Stimulated activated CD8-positive, alpha-beta memory T cell treated with anti-CD3 and anti-CD28 coated beads, Interleukin-2, amount 100 ng/mL, for 1 hour (primary cell): ENCODE measurements at regions not wholly inside any gene's neighbourhood (a gene's known extent, or its start where the extent isn't known, plus 50 kb on each side); places are given as distances from the start of the nearest gene placed in this dataset.

Experiments used
- DNase-seq, 2 donors: peaks; one replicate each; pipeline ENCODE4 v3.0.0-alpha.2; 2020; ENCODE audit warnings: low read depth in 2 of 2

DNA sequence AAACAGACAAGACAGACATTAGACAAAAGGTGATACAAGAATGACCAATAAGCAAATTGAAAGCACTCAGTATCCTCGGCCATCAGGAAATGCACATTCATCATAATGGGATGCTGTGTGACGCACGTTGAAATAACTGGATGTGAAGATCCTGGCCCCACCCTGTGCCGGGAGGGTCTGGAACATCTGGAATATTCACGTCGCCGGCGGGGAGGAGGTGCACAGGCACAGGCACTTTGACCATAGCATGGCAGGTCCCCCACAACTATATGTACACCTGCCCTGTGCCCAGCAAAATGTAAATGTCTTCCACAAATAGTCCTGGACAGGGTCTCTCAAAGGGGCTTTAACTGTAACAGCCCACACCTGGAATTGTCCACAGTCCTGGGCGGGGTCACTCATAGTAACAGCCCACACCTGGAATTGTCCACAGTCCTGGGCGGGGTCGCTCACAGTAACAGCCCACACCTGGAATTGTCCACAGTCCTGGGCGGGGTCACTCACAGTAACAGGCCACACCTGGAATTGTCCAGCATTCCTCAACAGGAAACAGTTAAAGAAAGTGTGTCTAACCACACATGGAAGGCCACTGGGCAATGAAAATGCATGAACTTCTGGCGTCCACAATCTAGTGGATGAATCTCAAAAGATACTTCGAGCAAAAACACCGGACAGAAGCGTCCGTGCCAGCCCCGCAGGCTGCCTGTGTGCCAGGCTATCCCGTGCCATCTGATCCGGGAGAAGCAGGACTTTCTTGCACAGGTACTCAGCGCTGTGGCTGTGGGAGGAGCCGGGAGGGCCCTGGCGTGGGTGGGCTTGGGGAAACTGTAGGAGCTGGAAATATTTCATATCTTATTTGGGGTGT lies 113.4 kb downstream of the RTP5 start:
- no peak for DNase-seq

DNA sequence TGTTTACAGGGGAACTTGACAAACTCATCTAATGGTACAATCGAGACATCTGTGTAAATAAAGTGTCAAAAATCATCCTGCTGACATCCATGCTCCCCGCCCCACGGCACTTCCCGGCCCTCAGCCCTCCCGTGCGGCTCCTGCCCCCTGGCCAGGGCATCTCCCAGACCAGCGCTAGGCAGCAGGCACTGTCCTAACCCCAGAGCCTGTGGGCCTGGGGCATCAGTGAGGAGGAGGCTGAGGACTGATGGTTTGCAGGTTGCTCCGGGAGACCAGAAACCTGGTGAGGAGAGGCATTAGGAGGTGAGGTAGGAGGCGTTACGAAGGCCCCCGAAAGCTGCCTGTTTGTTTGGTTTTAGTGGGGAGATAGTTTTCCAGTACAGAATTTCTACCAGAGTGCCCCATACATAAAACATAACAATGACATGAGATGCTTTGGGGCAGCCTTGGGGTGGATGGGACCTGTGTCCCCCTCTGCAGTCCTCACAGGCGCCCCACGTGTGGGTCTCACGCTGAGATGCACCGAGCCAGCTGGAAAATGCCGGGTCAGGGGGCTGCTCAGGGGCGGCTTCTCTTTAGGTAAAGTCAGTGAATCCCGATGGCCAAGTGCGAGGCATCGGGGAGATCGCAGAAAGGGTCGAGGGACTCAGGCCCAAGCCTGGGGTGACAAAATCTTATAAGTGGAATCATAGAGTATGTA lies 114.2 kb downstream of the RTP5 start:
- DNase-seq, result no peak

- no peak for DNase-seq
These were observed 114.7 kb downstream of the RTP5 start for GRCh38 chr2:241984271-241984655.

DNA sequence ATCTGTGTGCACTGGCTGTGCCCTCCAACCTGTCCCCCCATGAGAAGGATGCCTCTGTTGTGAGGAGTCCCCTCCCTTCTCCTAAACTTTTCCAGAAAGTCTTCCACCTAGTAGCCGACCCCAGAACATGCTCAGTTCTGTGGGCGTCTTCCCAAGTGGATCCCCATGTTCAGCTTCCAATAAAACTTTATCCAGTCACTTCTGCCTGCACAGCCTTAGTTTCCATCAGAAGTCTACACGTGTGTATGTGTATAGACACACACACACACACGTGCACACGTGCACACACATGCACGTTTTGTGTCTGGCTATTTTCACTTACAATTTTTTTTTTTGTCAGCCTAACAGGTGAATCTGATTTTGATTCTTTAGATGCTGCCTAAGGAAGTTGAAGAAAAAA lies 115.1 kb downstream of the RTP5 start:
- DNase-seq, result no peak

GRCh38 chr2:241985161-241985985 lies 115.8 kb downstream of the RTP5 start:
- DNase-seq, result peak; percentile 11 to 44

DNA sequence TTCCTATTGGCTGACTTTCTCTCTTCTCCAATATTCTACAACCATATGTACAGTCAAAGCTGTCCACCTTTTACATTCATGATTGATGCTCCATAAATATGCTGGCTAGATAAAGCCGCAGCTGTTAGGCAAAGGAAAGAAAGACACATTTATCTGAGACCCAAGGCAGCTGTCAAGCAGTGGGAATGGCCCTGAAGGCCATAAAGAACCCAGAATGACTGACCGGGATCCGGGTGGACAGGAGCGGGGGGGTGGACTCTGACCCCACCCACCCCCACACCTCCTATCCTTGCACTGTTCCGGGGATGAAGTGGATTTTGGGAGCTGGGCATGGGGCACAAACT lies 116.4 kb downstream of the RTP5 start:
- DNase-seq, result no peak

GRCh38 chr2:241986836-241987641 lies 117.5 kb downstream of the RTP5 start:
- DNase-seq, result no peak

GRCh38 chr2:241987726-241988125 lies 118.2 kb downstream of the RTP5 start:
- DNase-seq, result no peak

- DNase-seq, result no peak
These were observed 118.6 kb downstream of the RTP5 start for GRCh38 chr2:241988146-241988545.

DNA sequence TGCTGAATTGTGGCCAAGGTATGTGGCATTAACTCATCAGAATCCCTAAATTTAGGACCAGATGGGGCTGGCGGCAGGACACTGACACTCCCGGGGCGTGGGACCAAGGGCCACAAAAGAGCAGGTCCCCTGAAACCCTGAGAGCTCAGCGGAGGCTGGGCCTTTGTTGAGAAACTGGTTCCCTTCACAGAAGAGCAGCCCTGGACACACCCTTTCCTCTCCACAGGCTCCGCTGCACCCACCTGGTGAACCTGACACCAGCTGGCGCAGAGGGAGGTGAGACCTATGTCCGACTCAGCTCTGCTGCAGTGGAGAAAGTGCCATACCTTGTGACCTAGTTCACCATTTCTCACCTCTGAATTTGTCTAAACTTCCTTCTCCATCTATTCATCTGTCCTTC lies 119.5 kb downstream of the RTP5 start:
- DNase-seq, result no peak

DNA sequence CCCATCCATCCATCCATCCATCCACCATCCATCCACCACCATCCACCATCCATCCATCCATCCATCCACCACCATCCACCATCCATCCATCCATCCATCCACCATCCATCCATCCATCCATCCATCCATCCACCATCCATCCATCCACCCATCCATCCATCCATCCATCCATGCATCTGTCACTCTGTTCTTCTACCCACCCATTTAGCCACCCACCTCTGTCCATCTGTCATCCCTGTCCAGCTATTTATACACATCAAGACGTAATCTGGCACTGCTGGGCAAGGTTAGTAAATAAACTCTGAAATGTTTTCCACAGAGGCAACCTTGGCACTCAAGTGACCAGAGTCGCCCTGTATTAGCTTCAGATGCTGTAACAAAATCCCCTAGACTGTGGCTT lies 120.9 kb downstream of the RTP5 start:
- no peak for DNase-seq

- no peak for DNase-seq
These were observed 121.8 kb downstream of the RTP5 start for GRCh38 chr2:241991299-241991698.

DNA sequence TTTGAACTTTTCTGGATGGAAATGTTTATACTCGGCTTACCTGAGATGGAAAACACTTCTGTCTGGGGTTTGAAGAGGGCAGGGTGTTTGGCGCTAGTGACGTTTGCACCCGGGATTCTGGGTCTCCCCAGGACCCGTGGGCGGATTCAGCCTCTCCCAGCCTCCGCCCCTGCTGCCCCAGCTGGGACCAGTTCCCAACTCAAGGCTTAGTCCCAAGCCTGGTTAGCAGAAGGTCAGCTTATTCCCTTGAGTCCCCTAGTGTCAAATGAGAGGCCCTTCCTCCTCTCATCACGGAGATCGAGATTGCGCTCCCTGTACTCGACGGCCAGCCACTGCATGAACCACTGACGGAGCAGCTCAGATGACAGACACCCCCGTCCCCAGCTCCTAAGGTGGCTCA lies 123.2 kb downstream of the RTP5 start:
- DNase-seq, result no peak

DNA sequence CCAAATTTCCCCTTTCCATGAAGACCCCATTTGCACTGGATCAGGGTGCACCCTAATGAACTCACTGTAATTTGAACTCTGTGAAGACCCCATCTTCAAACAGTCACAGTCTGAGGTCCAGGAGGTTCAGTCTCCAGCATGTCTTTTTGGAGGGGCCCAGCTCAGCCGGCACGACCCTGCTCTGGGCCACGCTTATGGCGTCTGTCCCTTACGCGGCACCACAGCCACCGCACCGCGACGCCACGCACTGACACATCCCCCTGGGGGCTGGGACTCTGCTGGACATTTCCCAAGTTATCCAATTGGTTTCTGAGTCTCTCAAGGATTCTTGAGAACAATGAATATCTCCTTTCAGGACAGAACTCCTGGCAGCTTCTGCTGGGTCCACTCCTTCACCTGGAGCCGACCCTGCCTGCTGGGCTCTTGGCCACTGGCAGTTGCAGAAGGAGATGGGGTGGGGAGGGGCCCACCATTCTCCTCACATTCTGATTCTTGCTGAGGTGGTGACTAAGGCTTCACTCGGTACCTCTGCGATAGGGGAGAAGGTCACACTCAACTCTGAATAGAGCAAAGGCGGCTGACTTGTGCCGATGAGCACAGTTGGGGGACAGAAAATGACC lies 124.0 kb downstream of the RTP5 start:
- DNase-seq, result no peak

- DNase-seq, result no peak
These were observed 124.6 kb downstream of the RTP5 start for GRCh38 chr2:241994086-241994485.

GRCh38 chr2:241994556-241995213 lies 125.2 kb downstream of the RTP5 start:
- DNase-seq, result no peak

DNA sequence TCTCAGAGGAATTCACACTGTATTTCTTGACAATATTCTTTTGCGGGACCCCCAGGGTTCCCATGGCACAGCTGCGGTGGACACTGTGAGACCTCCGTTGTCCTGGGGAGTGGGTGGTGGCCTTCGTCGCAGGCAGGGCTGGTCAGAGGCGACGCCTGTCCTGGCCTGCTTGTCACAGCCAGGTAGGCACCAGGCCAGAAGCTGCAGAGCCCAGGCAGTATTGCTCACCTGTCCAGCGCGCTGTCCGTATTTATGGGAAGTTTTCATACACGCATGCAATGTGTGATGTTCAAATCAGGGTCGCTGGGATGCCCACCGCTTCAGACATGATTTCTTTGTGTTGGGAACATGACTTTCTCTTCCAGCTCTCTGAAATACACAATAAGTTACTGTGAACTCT lies 126.6 kb downstream of the RTP5 start:
- DNase-seq, result no peak

GRCh38 chr2:241997017-241997416 lies 127.5 kb downstream of the RTP5 start:
- no peak for DNase-seq

- DNase-seq, result no peak
These were observed 129.7 kb downstream of the RTP5 start for GRCh38 chr2:241999184-241999583.

- no peak for DNase-seq
These were observed 132.3 kb downstream of the RTP5 start for GRCh38 chr2:242001853-242002252.

GRCh38 chr2:242002944-242003343 lies 133.4 kb downstream of the RTP5 start:
- no peak for DNase-seq
